ENCODE measurements at regions not wholly inside any gene's neighbourhood (a gene's known extent, or its start where the extent isn't known, plus 50 kb on each side); places are given as distances from the start of the nearest gene placed in this dataset.

- no peaks in the 10 kb centered on the region for H3K27me3 ChIP-seq
- TF ChIP-seq CTCF (IDR thresholded peaks at IDR 0.05) = no peak
- intact Hi-C loops (cut with DNase I) = no loop called here
- H3K4me3 ChIP-seq = no peak overlapping the region
- 24 to 34% methylated on average over 4 of the region's 4 CpGs for WGBS, 2 donors
- no peak overlapping the region for H3K27ac ChIP-seq
- DNase-seq (no peak), FAIRE-seq (no peak), ATAC-seq (no peak)
- H3K36me3 ChIP-seq = no peaks in the 10 kb centered on the region
- no peaks in the 10 kb centered on the region for H3K9me3 ChIP-seq
- H3K4me1 ChIP-seq = no peaks in the 10 kb centered on the region
Measured at GRCh38 chr2:192437653-192438052, 242.9 kb upstream of the TMEFF2 start.

- no peaks in the 10 kb centered on the region for H3K9me3 ChIP-seq
- FAIRE-seq (no peak), ATAC-seq (no peak), DNase-seq (no peak)
- intact Hi-C loops (cut with DNase I) = no loop called here
- H3K27ac ChIP-seq = no peak overlapping the region
- H3K4me3 ChIP-seq = no peak overlapping the region
- H3K36me3 ChIP-seq = no peaks in the 10 kb centered on the region
- WGBS, 2 donors = 48 to 58% methylated on average over 4 of the region's 4 CpGs
- no peaks in the 10 kb centered on the region for H3K4me1 ChIP-seq
- no peak for TF ChIP-seq CTCF (IDR thresholded peaks at IDR 0.05)
- H3K27me3 ChIP-seq = no peaks in the 10 kb centered on the region
Measured at GRCh38 chr2:192424243-192424642, 229.5 kb upstream of the TMEFF2 start.

- Histone ChIP-seq H3K9me3 (no peaks in the 10 kb centered on the region), H3K4me3 (no peak overlapping the region), H3K36me3 (no peaks in the 10 kb centered on the region), H3K27ac (no peak overlapping the region), H3K4me1 (no peaks in the 10 kb centered on the region), H3K27me3 (no peaks in the 10 kb centered on the region)
- intact Hi-C loops (cut with DNase I) = no loop called here
- DNase-seq = no peak
- TF ChIP-seq CTCF (IDR thresholded peaks at IDR 0.05) = no peak
- WGBS, 2 donors = 37 to 56% methylated on average over 2 of the region's 2 CpGs
- ATAC-seq = no peak
- FAIRE-seq = no peak
Measured at GRCh38 chr2:192419786-192420185, 225.1 kb upstream of the TMEFF2 start.

GRCh38 chr2:192416060-192416459 lies 221.3 kb upstream of the TMEFF2 start:
- Histone ChIP-seq H3K27ac (no peak overlapping the region), H3K9me3 (no peaks in the 10 kb centered on the region), H3K27me3 (no peaks in the 10 kb centered on the region), H3K36me3 (no peaks in the 10 kb centered on the region), H3K4me1 (no peaks in the 10 kb centered on the region), H3K4me3 (no peak overlapping the region)
- intact Hi-C loops (cut with DNase I) = no loop called here
- FAIRE-seq = no peak
- 45 to 52% methylated on average over 4 of the region's 4 CpGs for WGBS, 2 donors
- no peak for ATAC-seq
- TF ChIP-seq CTCF (IDR thresholded peaks at IDR 0.05) = no peak
- no peak for DNase-seq

- Histone ChIP-seq H3K36me3 (no peaks in the 10 kb centered on the region), H3K4me1 (no peaks in the 10 kb centered on the region), H3K9me3 (no peaks in the 10 kb centered on the region), H3K27ac (no peak overlapping the region), H3K27me3 (no peaks in the 10 kb centered on the region), H3K4me3 (no peak overlapping the region)
- TF ChIP-seq CTCF (IDR thresholded peaks at IDR 0.05) = no peak
- DNase-seq = peak in 2 of 6 donors; percentile 9 to 57
- WGBS, 2 donors = 80 to 86% methylated on average over 18 of the region's 18 CpGs
- intact Hi-C loops (cut with DNase I) = no loop called here
- FAIRE-seq = no peak
- ATAC-seq = no peak
Measured at GRCh38 chr2:192414794-192415193, 220.1 kb upstream of the TMEFF2 start.
